ENCODE measurements at regions not wholly inside any gene's neighbourhood (a gene's known extent, or its start where the extent isn't known, plus 50 kb on each side); places are given as distances from the start of the nearest gene placed in this dataset.

GRCh38 chr4:19123681-19124080 is 1102.1 kb upstream of the LCORL start:
- ATAC-seq = no peak
- intact Hi-C loops (cut with DNase I) = no loop called here
- no peak for DNase-seq

- intact Hi-C loops (cut with DNase I) = no loop called here
- ATAC-seq (no peak), DNase-seq (no peak)
These were observed 1098.5 kb upstream of the LCORL start for GRCh38 chr4:19119904-19120560.

- DNase-seq = no peak
- ATAC-seq = no peak
- intact Hi-C loops (cut with DNase I) = no loop called here
These were observed 1095.5 kb upstream of the LCORL start for GRCh38 chr4:19117022-19117421.

- DNase-seq (no peak), ATAC-seq (no peak)
- intact Hi-C loops (cut with DNase I) = no loop called here
These were observed 1082.6 kb upstream of the LCORL start for GRCh38 chr4:19104176-19104575.

- no peak for ATAC-seq
- intact Hi-C loops (cut with DNase I) = no loop called here
- no peak for DNase-seq
These were observed 1074.0 kb upstream of the LCORL start for GRCh38 chr4:19095491-19096046.

GRCh38 chr4:19093951-19094350 is 1072.4 kb upstream of the LCORL start:
- intact Hi-C loops (cut with DNase I) = no loop called here
- no peak for ATAC-seq
- no peak for DNase-seq

GRCh38 chr4:19092797-19093196 is 1071.2 kb upstream of the LCORL start:
- intact Hi-C loops (cut with DNase I) = no loop called here
- DNase-seq (no peak), ATAC-seq (no peak)

GRCh38 chr4:19074036-19074435 is 1052.5 kb upstream of the LCORL start:
- DNase-seq (no peak), ATAC-seq (no peak)
- intact Hi-C loops (cut with DNase I) = no loop called here

GRCh38 chr4:19063662-19064061 is 1042.1 kb upstream of the LCORL start:
- intact Hi-C loops (cut with DNase I) = no loop called here
- no peak for DNase-seq
- ATAC-seq = no peak

- intact Hi-C loops (cut with DNase I) = no loop called here
- ATAC-seq (no peak), DNase-seq (no peak)
These were observed 1033.4 kb upstream of the LCORL start for GRCh38 chr4:19054916-19055315.

- DNase-seq (no peak), ATAC-seq (no peak)
- intact Hi-C loops (cut with DNase I) = no loop called here
These were observed 1030.3 kb upstream of the LCORL start for GRCh38 chr4:19051831-19052230.

GRCh38 chr4:19047279-19047880 is 1025.8 kb upstream of the LCORL start:
- intact Hi-C loops (cut with DNase I) = no loop called here

GRCh38 chr4:19039816-19040215 is 1018.3 kb upstream of the LCORL start:
- no peak for ATAC-seq

More at GRCh38 chr4:19047279-19047880, 1025.8 kb upstream of the LCORL start:
- no peak for ATAC-seq
- DNase-seq = no peak

GRCh38 chr4:19038231-19038630 is 1016.7 kb upstream of the LCORL start:
- intact Hi-C loops (cut with DNase I) = no loop called here
- ATAC-seq (no peak), DNase-seq (no peak)

More at GRCh38 chr4:19039816-19040215, 1018.3 kb upstream of the LCORL start:
- DNase-seq = no peak
- intact Hi-C loops (cut with DNase I) = no loop called here

GRCh38 chr4:19033816-19034733 is 1012.5 kb upstream of the LCORL start:
- DNase-seq = no peak
- intact Hi-C loops (cut with DNase I) = no loop called here
- ATAC-seq = no peak

GRCh38 chr4:19030536-19030935 is 1009.0 kb upstream of the LCORL start:
- DNase-seq (no peak), ATAC-seq (no peak)
- intact Hi-C loops (cut with DNase I) = no loop called here

- DNase-seq (no peak), ATAC-seq (no peak)
- intact Hi-C loops (cut with DNase I) = no loop called here
These were observed 1008.5 kb upstream of the LCORL start for GRCh38 chr4:19030048-19030447.

GRCh38 chr4:19026281-19026680 is 1004.7 kb upstream of the LCORL start:
- intact Hi-C loops (cut with DNase I) = no loop called here
- no peak for DNase-seq
- ATAC-seq = no peak

GRCh38 chr4:19025031-19025430 is 1003.5 kb upstream of the LCORL start:
- intact Hi-C loops (cut with DNase I) = no loop called here
- DNase-seq = no peak

GRCh38 chr4:19024047-19024446 is 1002.5 kb upstream of the LCORL start:
- intact Hi-C loops (cut with DNase I) = no loop called here
- no peak for DNase-seq
- no peak for ATAC-seq

More at GRCh38 chr4:19025031-19025430, 1003.5 kb upstream of the LCORL start:
- no peak for ATAC-seq
